H9 (cell line): ENCODE measurements at regions not wholly inside any gene's neighbourhood (a gene's known extent, or its start where the extent isn't known, plus 50 kb on each side); places are given as distances from the start of the nearest gene placed in this dataset.

Source experiments
- DNase-seq: peaks from one replicate; pipeline ENCODE4 v3.0.0-alpha.2; 2017
- H2AFZ ChIP-seq: one replicate; pipeline ENCODE4 v1.6.1; 2013; ENCODE audit warnings: mild to moderate bottlenecking, low read length, control low read depth, moderate library complexity
- H2AK5ac ChIP-seq: 2 replicates; pipeline ENCODE4 v1.6.1; 2013; ENCODE audit warnings: low read length, control low read depth, mixed read lengths; ENCODE audit not compliant: insufficient read length
- H2BK120ac ChIP-seq: one replicate; pipeline ENCODE4 v1.6.1; 2013; ENCODE audit warnings: low read depth, mild to moderate bottlenecking, low read length, control low read depth, inconsistent platforms; ENCODE audit not compliant: poor library complexity, severe bottlenecking
- H2BK12ac ChIP-seq: 2 replicates; pipeline ENCODE4 v1.6.1; 2013; ENCODE audit warnings: low read length, control low read depth, mixed read lengths, low read depth; ENCODE audit not compliant: insufficient read length
- H2BK15ac ChIP-seq: 2 replicates; pipeline ENCODE4 v1.6.1; 2013; ENCODE audit warnings: low read depth, low read length, control low read depth
- H2BK20ac ChIP-seq: one replicate; pipeline ENCODE4 v1.6.1; 2013; ENCODE audit warnings: low read depth, mild to moderate bottlenecking, low read length, control low read depth, inconsistent platforms; ENCODE audit not compliant: poor library complexity, severe bottlenecking
- H2BK5ac ChIP-seq: 2 replicates; pipeline ENCODE4 v1.6.1; 2013; ENCODE audit warnings: low read length, control low read depth, mixed read lengths; ENCODE audit not compliant: insufficient read length
- H3K14ac ChIP-seq: 2 replicates; pipeline ENCODE4 v1.6.1; 2013; ENCODE audit warnings: low read length, control low read depth; ENCODE audit not compliant: insufficient read depth
- H3K18ac ChIP-seq: 2 replicates; pipeline ENCODE4 v1.6.1; 2013; ENCODE audit warnings: low read depth, mild to moderate bottlenecking, mixed read lengths, low read length, control low read depth; ENCODE audit not compliant: insufficient read length
- H3K23ac ChIP-seq: 2 replicates; pipeline ENCODE4 v1.6.1; 2013; ENCODE audit warnings: low read length, control low read depth, mixed read lengths, low read depth; ENCODE audit not compliant: insufficient read length
- H3K23me2 ChIP-seq: 2 replicates; pipeline ENCODE4 v1.6.1; 2013; ENCODE audit warnings: low read depth, mild to moderate bottlenecking, mixed read lengths, low read length, control low read depth; ENCODE audit not compliant: insufficient read length, poor library complexity, severe bottlenecking
- H3K27ac ChIP-seq: 2 replicates; pipeline ENCODE4 v1.5.1; 2013; ENCODE audit warnings: low read length, control low read depth, mixed read lengths, low read depth; ENCODE audit not compliant: insufficient read length
- H3K27me3 ChIP-seq: 2 replicates; pipeline ENCODE4 v1.6.1; 2013; ENCODE audit warnings: low read length, control low read depth, inconsistent platforms; ENCODE audit not compliant: insufficient read depth
- H3K4ac ChIP-seq: 2 replicates; pipeline ENCODE4 v1.6.1; 2013; ENCODE audit warnings: low read depth, mild to moderate bottlenecking, control low read depth, inconsistent platforms, low read length, moderate library complexity
- H3K4me1 ChIP-seq: 2 replicates; pipeline ENCODE4 v1.6.1; 2013; ENCODE audit warnings: low read length, control low read depth, inconsistent platforms; ENCODE audit not compliant: insufficient read depth
- H3K4me2 ChIP-seq: 2 replicates; pipeline ENCODE4 v1.6.1; 2013; ENCODE audit warnings: low read length, control low read depth, mixed read lengths; ENCODE audit not compliant: insufficient read length, insufficient read depth
- H3K56ac ChIP-seq: 2 replicates; pipeline ENCODE4 v1.6.1; 2013; ENCODE audit warnings: low read depth, mild to moderate bottlenecking, mixed read lengths, low read length, control low read depth; ENCODE audit not compliant: insufficient read length
- H3K79me1 ChIP-seq: 2 replicates; pipeline ENCODE4 v1.6.1; 2013; ENCODE audit warnings: low read depth, mild to moderate bottlenecking, moderate library complexity, low read length, control low read depth, inconsistent platforms; ENCODE audit not compliant: insufficient read depth, poor library complexity, severe bottlenecking
- H3K79me2 ChIP-seq: 2 replicates; pipeline ENCODE4 v1.6.1; 2013; ENCODE audit warnings: low read length, control low read depth, inconsistent platforms; ENCODE audit not compliant: insufficient read depth
- H3K9ac ChIP-seq: 2 replicates; pipeline ENCODE4 v1.6.1; 2013; ENCODE audit warnings: low read length, control low read depth, mixed read lengths; ENCODE audit not compliant: insufficient read length; ENCODE audit errors: extremely low read depth
- H3K9me3 ChIP-seq: one replicate; pipeline ENCODE4 v1.6.1; 2013; ENCODE audit warnings: low read depth, low read length, inconsistent platforms; ENCODE audit not compliant: control insufficient read depth
- H3T11ph ChIP-seq: one replicate; pipeline ENCODE4 v1.6.1; 2013; ENCODE audit warnings: mild to moderate bottlenecking, low read length, control low read depth, inconsistent platforms
- H4K20me1 ChIP-seq: one replicate; pipeline ENCODE4 v1.6.1; 2013; ENCODE audit not compliant: control insufficient read depth, insufficient read length, insufficient read depth
- H4K5ac ChIP-seq: 2 replicates; pipeline ENCODE4 v1.6.1; 2013; ENCODE audit warnings: low read depth, mild to moderate bottlenecking, mixed read lengths, low read length, control low read depth; ENCODE audit not compliant: insufficient read length
- H4K8ac ChIP-seq: replicated peaks from 2 replicates; pipeline ENCODE4 v1.6.1; 2013; ENCODE audit warnings: low read length, control low read depth, mixed read lengths, low read depth; ENCODE audit not compliant: insufficient read length
- H4K91ac ChIP-seq: 2 replicates; pipeline ENCODE4 v1.6.1; 2013; ENCODE audit warnings: low read depth, mild to moderate bottlenecking, moderate library complexity, mixed read lengths, low read length, control low read depth; ENCODE audit not compliant: insufficient read length
- H3K27ac Mint-ChIP-seq, 3 experiments: 2 replicates in 2 of 3; 3 replicates in 1 of 3; pipeline ENCODE4 v1.8.0; 2020 to 2021; ENCODE audit warnings: mixed read lengths in 3 of 3, mild to moderate bottlenecking in 1 of 3, moderate library complexity in 1 of 3
- H3K27me3 Mint-ChIP-seq: 2 replicates; pipeline ENCODE4 v1.8.0; 2021; ENCODE audit warnings: low read depth, mild to moderate bottlenecking, moderate library complexity, mixed read lengths
- H3K36me3 Mint-ChIP-seq, 3 experiments: 2 replicates in 2 of 3; 3 replicates in 1 of 3; pipeline ENCODE4 v1.8.0; 2020 to 2021; ENCODE audit warnings: low read depth in 3 of 3, mixed read lengths in 3 of 3; ENCODE audit not compliant: insufficient read depth in 1 of 3
- H3K4me1 Mint-ChIP-seq, 2 experiments: 2 replicates each; pipeline ENCODE4 v1.8.0; 2020; ENCODE audit warnings: mixed read lengths in 2 of 2
- H3K4me3 Mint-ChIP-seq, 2 experiments: 2 replicates in 1 of 2; 3 replicates in 1 of 2; pipeline ENCODE4 v1.8.0; 2020 to 2021; ENCODE audit warnings: mild to moderate bottlenecking in 2 of 2, mixed read lengths in 2 of 2, moderate library complexity in 1 of 2
- H3K9me3 Mint-ChIP-seq, 2 experiments: 2 replicates in 1 of 2; 3 replicates in 1 of 2; pipeline ENCODE4 v1.8.0; 2020; ENCODE audit warnings: mild to moderate bottlenecking in 2 of 2, mixed read lengths in 2 of 2, moderate library complexity in 1 of 2
- CTCF ChIP-seq: fragments of 200-600 bp; sonication (generic); conservative IDR thresholded peaks from 3 replicates; pipeline ENCODE4 v1.8.0; 2021; ENCODE audit warnings: antibody characterized with exemption, mild to moderate bottlenecking
- WGBS: extraction: QIAGEN DNeasy Blood & Tissue Kit; methylation state at CpG from one replicate; pipeline ENCODE4 v1.1.7; 2013; ENCODE audit warnings: missing lambda C conversion rate, low lambda C conversion rate, mixed read lengths; ENCODE audit not compliant: insufficient read length; ENCODE audit errors: extremely low coverage; 5-methylcytosine and 5-hydroxymethylcytosine counted together

DNA sequence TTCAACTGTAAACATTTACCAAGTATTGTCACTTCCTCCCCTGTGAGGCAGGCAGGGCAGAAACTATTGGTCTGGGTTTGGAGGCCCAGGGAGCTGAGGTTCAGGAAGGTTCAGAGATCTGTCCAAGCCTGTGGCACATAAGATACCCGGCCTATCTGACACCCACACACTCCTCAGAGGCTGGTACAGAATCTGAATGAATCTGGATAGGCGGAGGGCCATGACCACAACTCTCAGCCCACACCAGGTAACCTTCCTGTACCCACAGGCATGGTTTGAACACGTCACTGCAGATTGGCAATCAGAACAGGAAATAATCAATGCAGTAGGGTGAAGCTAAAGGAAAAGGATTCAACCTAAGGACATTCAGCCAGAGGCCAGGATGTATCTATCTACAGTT is 92.8 kb upstream of the TMCC3 start:
- no peaks in the 10 kb centered on the region for H4K20me1 ChIP-seq
- no peak overlapping the region for H4K91ac ChIP-seq
- no peaks in the 10 kb centered on the region for H3K9me3 Mint-ChIP-seq
- H2BK12ac ChIP-seq, result no peak overlapping the region
- no peaks in the 10 kb centered on the region for H3K9me3 ChIP-seq
- H3K79me2 ChIP-seq, result no peaks in the 10 kb centered on the region
- no peaks in the 10 kb centered on the region for H3K79me1 ChIP-seq
- no peak overlapping the region for H2BK15ac ChIP-seq
- no peak overlapping the region for H3K56ac ChIP-seq
- no peaks in the 10 kb centered on the region; the same call in 1 of the 2 replicates for H3K4me1 ChIP-seq
- H4K5ac ChIP-seq, result no peak overlapping the region
- H3K4me3 Mint-ChIP-seq, result no peak overlapping the region
- H3K23ac ChIP-seq, result no peak overlapping the region
- H3K14ac ChIP-seq, result peak overlapping the region; percentile 40; the same call in 1 of the 2 replicates
- H3K27ac ChIP-seq, result no peak overlapping the region
- H3K4ac ChIP-seq, result no peak overlapping the region
- H2BK120ac ChIP-seq, result no peak overlapping the region
- no peak overlapping the region for H4K8ac ChIP-seq
- H3K36me3 Mint-ChIP-seq, result no peaks in the 10 kb centered on the region
- no peaks in the 10 kb centered on the region; the same call in 1 of the 2 replicates for H3K27me3 Mint-ChIP-seq
- H3K4me2 ChIP-seq, result no peak overlapping the region
- H3T11ph ChIP-seq, result no peak overlapping the region
- no peak for TF ChIP-seq CTCF
- no peak overlapping the region for H3K18ac ChIP-seq
- H2BK5ac ChIP-seq, result no peak overlapping the region
- H3K27me3 ChIP-seq, result no peaks in the 10 kb centered on the region
- no CpG with 5 or more reads among the region's 3 CpGs for whole genome bisulfite sequencing
- H2BK20ac ChIP-seq, result no peak overlapping the region
- no peak overlapping the region for H2AK5ac ChIP-seq
- H3K23me2 ChIP-seq, result peaks cover 2% of the 10 kb centered on the region
- no peak overlapping the region for H2AFZ ChIP-seq
- no peak overlapping the region for H3K27ac Mint-ChIP-seq
- no peak for DNase-seq
- H3K4me1 Mint-ChIP-seq, result peaks cover 14 to 19% of the 10 kb centered on the region in 2 experiments
- H3K9ac ChIP-seq, result no peak overlapping the region
